GDM1 (cell line): ENCODE measurements at regions not wholly inside any gene's neighbourhood (a gene's known extent, or its start where the extent isn't known, plus 50 kb on each side); places are given as distances from the start of the nearest gene placed in this dataset.

Experiments used
- DNase-seq: peaks from one replicate; lab custom pipeline; 2025; lab: John Stamatoyannopoulos, UW

GRCh38 chr19:31946491-31946890 lies 398.9 kb upstream of the ZNF507 start:
- no peak for DNase-seq

- DNase-seq: no peak
These were observed 397.8 kb upstream of the ZNF507 start for GRCh38 chr19:31947436-31948115.

GRCh38 chr19:31952693-31953092 lies 392.7 kb upstream of the ZNF507 start:
- no peak for DNase-seq

GRCh38 chr19:31955061-31955460 lies 390.3 kb upstream of the ZNF507 start:
- no peak for DNase-seq

- DNase-seq: no peak
These were observed 389.5 kb upstream of the ZNF507 start for GRCh38 chr19:31955884-31956283.

GRCh38 chr19:31956771-31957392 lies 388.5 kb upstream of the ZNF507 start:
- no peak for DNase-seq

GRCh38 chr19:31957711-31958110 lies 387.7 kb upstream of the ZNF507 start:
- DNase-seq: no peak

- DNase-seq: no peak
These were observed 385.8 kb upstream of the ZNF507 start for GRCh38 chr19:31959527-31960018.

GRCh38 chr19:31960474-31960873 lies 384.9 kb upstream of the ZNF507 start:
- no peak for DNase-seq

- DNase-seq: no peak
These were observed 384.2 kb upstream of the ZNF507 start for GRCh38 chr19:31961191-31961590.

GRCh38 chr19:31961667-31962066 lies 383.7 kb upstream of the ZNF507 start:
- no peak for DNase-seq

GRCh38 chr19:31962561-31962996 lies 382.8 kb upstream of the ZNF507 start:
- DNase-seq: no peak

- no peak for DNase-seq
These were observed 381.7 kb upstream of the ZNF507 start for GRCh38 chr19:31963746-31964145.

- no peak for DNase-seq
These were observed 376.4 kb upstream of the ZNF507 start for GRCh38 chr19:31969016-31969415.

- DNase-seq: no peak
These were observed 375.4 kb upstream of the ZNF507 start for GRCh38 chr19:31970027-31970461.

GRCh38 chr19:31974290-31974689 lies 371.1 kb upstream of the ZNF507 start:
- DNase-seq: no peak

- no peak for DNase-seq
These were observed 370.5 kb upstream of the ZNF507 start for GRCh38 chr19:31974941-31975340.

GRCh38 chr19:31975461-31975860 lies 369.9 kb upstream of the ZNF507 start:
- DNase-seq: no peak

GRCh38 chr19:31976775-31977536 lies 368.5 kb upstream of the ZNF507 start:
- no peak for DNase-seq

GRCh38 chr19:31979362-31979761 lies 366.0 kb upstream of the ZNF507 start:
- DNase-seq: no peak

GRCh38 chr19:31979949-31980670 lies 365.3 kb upstream of the ZNF507 start:
- DNase-seq: no peak

- no peak for DNase-seq
These were observed 364.6 kb upstream of the ZNF507 start for GRCh38 chr19:31980796-31981195.
